Stimulated activated CD4-positive, alpha-beta T cell treated with anti-CD3 and anti-CD28 coated beads, Interleukin-15, amount 100 ng/mL, for 48 hours (primary cell): ENCODE measurements at regions not wholly inside any gene's neighbourhood (a gene's known extent, or its start where the extent isn't known, plus 50 kb on each side); places are given as distances from the start of the nearest gene placed in this dataset.

Experiments used
- DNase-seq, 2 donors: peaks; one replicate each; pipeline ENCODE4 v3.0.0-alpha.2; 2020; ENCODE audit warnings: low read depth in 2 of 2

- no peak for DNase-seq
These were observed 262.3 kb upstream of the HES1 start for GRCh38 chr3:193873426-193874201.

- no peak for DNase-seq
These were observed 261.4 kb upstream of the HES1 start for GRCh38 chr3:193874512-193874911.

GRCh38 chr3:193874997-193875593, 260.9 kb upstream of the HES1 start:
- DNase-seq, result no peak

GRCh38 chr3:193875601-193876321, 260.2 kb upstream of the HES1 start:
- no peak for DNase-seq

GRCh38 chr3:193879099-193879863, 256.7 kb upstream of the HES1 start:
- DNase-seq, result no peak

GRCh38 chr3:193879864-193880242, 256.1 kb upstream of the HES1 start:
- DNase-seq, result no peak

- no peak for DNase-seq
These were observed 253.9 kb upstream of the HES1 start for GRCh38 chr3:193882091-193882490.

- DNase-seq, result no peak
These were observed 252.4 kb upstream of the HES1 start for GRCh38 chr3:193883551-193883950.

GRCh38 chr3:193884027-193884426, 251.9 kb upstream of the HES1 start:
- DNase-seq, result no peak

- DNase-seq, result no peak
These were observed 251.3 kb upstream of the HES1 start for GRCh38 chr3:193884652-193885051.

- DNase-seq, result no peak
These were observed 250.1 kb upstream of the HES1 start for GRCh38 chr3:193885832-193886231.

- no peak for DNase-seq
These were observed 245.7 kb upstream of the HES1 start for GRCh38 chr3:193890016-193890897.

GRCh38 chr3:193894121-193894863, 241.7 kb upstream of the HES1 start:
- DNase-seq, result no peak

GRCh38 chr3:193895409-193895808, 240.5 kb upstream of the HES1 start:
- no peak for DNase-seq

- no peak for DNase-seq
These were observed 239.5 kb upstream of the HES1 start for GRCh38 chr3:193896419-193896818.

GRCh38 chr3:193897288-193897687, 238.7 kb upstream of the HES1 start:
- DNase-seq, result no peak

GRCh38 chr3:193897731-193898180, 238.2 kb upstream of the HES1 start:
- DNase-seq, result no peak

- DNase-seq, result no peak
These were observed 236.9 kb upstream of the HES1 start for GRCh38 chr3:193899001-193899400.

- DNase-seq, result no peak
These were observed 234.9 kb upstream of the HES1 start for GRCh38 chr3:193901007-193901406.
